ENCODE measurements at regions not wholly inside any gene's neighbourhood (a gene's known extent, or its start where the extent isn't known, plus 50 kb on each side); places are given as distances from the start of the nearest gene placed in this dataset.

GRCh38 chr12:118830296-118830695 lies 151.0 kb upstream of the SRRM4 start:
- Histone ChIP-seq H2AK5ac (ENCODE audit: low read depth, low read length) (no peak overlapping the region), H3K14ac (ENCODE audit: insufficient read length) (no peak overlapping the region), H3K4ac (replicated peaks; ENCODE audit: insufficient read length, low read depth, low read length) (no peak overlapping the region), H4K20me1 (replicated peaks in 1 of 2; ENCODE audit: control insufficient read depth in 1 of 2, insufficient read depth in 2 of 2, low read length in 2 of 2) (no peaks in the 10 kb centered on the region), H2BK120ac (replicated peaks; ENCODE audit: low read depth, low read length) (no peak overlapping the region), H3K23ac (ENCODE audit: insufficient read length) (no peak overlapping the region), H2BK12ac (ENCODE audit: low read depth, low read length) (no peak overlapping the region), H2BK5ac (ENCODE audit: low read depth, low read length) (no peak overlapping the region), H3K79me1 (ENCODE audit: low read depth, low read length) (no peaks in the 10 kb centered on the region; the same call in 1 of the 2 replicates), H2AFZ (ENCODE audit: low read length) (no peak overlapping the region), H4K91ac (replicated peaks; ENCODE audit: insufficient read length, low read length) (no peak overlapping the region), H3K9ac (replicated peaks in 1 of 4; ENCODE audit: extremely low read depth in 1 of 4, low read depth in 3 of 4, low read length in 3 of 4) (no peak overlapping the region), H3K9me3 (ENCODE audit: insufficient read depth in 2 of 2, low read depth in 1 of 2, low read length in 1 of 2) (no peaks in the 10 kb centered on the region), H3K56ac (replicated peaks; ENCODE audit: insufficient read length, low read depth, low read length) (no peak overlapping the region), H3K79me2 (ENCODE audit: control insufficient read depth in 1 of 2, insufficient read depth in 2 of 2, low read length in 2 of 2) (no peaks in the 10 kb centered on the region), H3K4me3 (ENCODE audit: extremely low read depth in 1 of 4, insufficient read depth in 2 of 4, low read depth in 3 of 4, low read length in 4 of 4) (no peak overlapping the region), H4K5ac (ENCODE audit: insufficient read length, low read depth, low read length) (no peak overlapping the region), H3K27ac (ENCODE audit: low read depth, low read length) (no peak overlapping the region), H3K23me2 (ENCODE audit: low read depth, low read length) (no peaks in the 10 kb centered on the region), H4K8ac (ENCODE audit: extremely low read depth, insufficient read depth, low read length) (no peak overlapping the region), H3K4me1 (replicated peaks in 1 of 4; ENCODE audit: control insufficient read depth in 3 of 4, insufficient read depth in 4 of 4, low read length in 3 of 4) (peaks cover 0 to 3% (median 0%) of the 10 kb centered on the region in 4 experiments; a peak in 1 of 7 replicates), H2BK20ac (ENCODE audit: low read length) (no peak overlapping the region), H2BK15ac (ENCODE audit: low read length) (no peak overlapping the region), H3K36me3 (ENCODE audit: control insufficient read depth in 2 of 4, insufficient read depth in 4 of 4, low read length in 3 of 4) (no peaks in the 10 kb centered on the region), H3K4me2 (ENCODE audit: insufficient read depth in 1 of 2, low read depth in 2 of 2, low read length in 2 of 2) (no peak overlapping the region), H3K27me3 (replicated peaks in 1 of 4; ENCODE audit: control insufficient read depth in 3 of 4, extremely low read depth in 1 of 4, insufficient read depth in 3 of 4, low read length in 3 of 4) (no peaks in the 10 kb centered on the region), H3K18ac (ENCODE audit: extremely low read depth, low read length) (no peak overlapping the region)
- DNase-seq (ENCODE audit: low read depth in 1 of 2, low spot score in 2 of 2) = no peak
- FAIRE-seq = no peak
- ChIA-PET CTCF (ENCODE audit: partially characterized antibody) (interaction anchor here (0.7 to 1.2 kb wide), 3 partner anchors 8 to 12 kb away, joined by 3 to 6 read pairs (median 3); no protein-coding TSS in a partner anchor), POLR2A (ENCODE audit: partially characterized antibody) (no interaction called here)
- WGBS, 2 experiments (ENCODE audit: extremely low coverage in 1 of 2, insufficient coverage in 1 of 2, insufficient read length in 1 of 2, insufficient replicate concordance in 2 of 2, low coverage in 1 of 2, low lambda C conversion rate in 2 of 2, missing lambda C conversion rate in 1 of 2) = 100% methylated on average over 1 of the region's 1 CpG; no CpG with 5 or more reads in 1 of the 2 experiments
- TF ChIP-seq POLR2AphosphoS5 (IDR thresholded peaks at IDR 0.05; ENCODE audit: low read depth, low read length) = no peak
- TF ChIP-seq HDAC2 (IDR thresholded peaks at IDR 0.05; ENCODE audit: borderline replicate concordance in 1 of 2, low read depth in 2 of 2, low read length in 2 of 2) = no peak
- TF ChIP-seq SP4 (IDR thresholded peaks at IDR 0.05; ENCODE audit: low read length) = no peak
- TF ChIP-seq GTF2F1 (IDR thresholded peaks at IDR 0.05; ENCODE audit: borderline replicate concordance, low read depth, low read length) = no peak
- no peak for TF ChIP-seq CTBP2 (IDR thresholded peaks at IDR 0.05; ENCODE audit: borderline replicate concordance, insufficient read depth, insufficient read length, low read length)
- TF ChIP-seq CBX5 (IDR thresholded peaks at IDR 0.05; ENCODE audit: low read depth, low read length) = no peak
- TF ChIP-seq TAF1 (IDR thresholded peaks at IDR 0.05; ENCODE audit: low read depth, low read length) = no peak
- no peak for TF ChIP-seq TCF12 (IDR thresholded peaks at IDR 0.05; ENCODE audit: low read depth, low read length)
- TF ChIP-seq GABPA (IDR thresholded peaks at IDR 0.05; ENCODE audit: borderline replicate concordance, insufficient read depth, low read length) = no peak
- no peak for TF ChIP-seq EZH2 (IDR thresholded peaks at IDR 0.05; ENCODE audit: low read depth, low read length, severe bottlenecking)
- TF ChIP-seq RFX5 (IDR thresholded peaks at IDR 0.05; ENCODE audit: borderline replicate concordance, low read depth, low read length) = no peak
- no peak for TF ChIP-seq SIRT6 (IDR thresholded peaks at IDR 0.05; ENCODE audit: low read length)
- TF ChIP-seq SAP30 (IDR thresholded peaks at IDR 0.05; ENCODE audit: insufficient read depth, insufficient replicate concordance, low read length) = no peak
- no peak for TF ChIP-seq NRF1 (IDR thresholded peaks at IDR 0.05; ENCODE audit: low read depth, low read length)
